HG03064 (cell line): ENCODE measurements at regions not wholly inside any gene's neighbourhood (a gene's known extent, or its start where the extent isn't known, plus 50 kb on each side); places are given as distances from the start of the nearest gene placed in this dataset.
"Not testable (repeated sequence)": the region's sequence is repeated elsewhere in the genome, so short reads cannot be mapped to it uniquely, and the experiment has no call there.

ENCODE experiments used
- ATAC-seq: cut with Tn5 transposase; IDR thresholded peaks from one replicate; pipeline ENCODE4 v1.9.1; 2021; ENCODE audit warnings: low read depth; ENCODE audit not compliant: unreplicated experiment

- ATAC-seq: no peak
Observed at GRCh38 chr4:18454349-18454748, 432.8 kb upstream of the LCORL start.

GRCh38 chr4:18445110-18445509 lies 423.6 kb upstream of the LCORL start:
- ATAC-seq: no peak

GRCh38 chr4:18444206-18444605 lies 422.7 kb upstream of the LCORL start:
- no peak for ATAC-seq

GRCh38 chr4:18442957-18443356 lies 421.4 kb upstream of the LCORL start:
- no peak for ATAC-seq

- no peak for ATAC-seq
Observed at GRCh38 chr4:18441676-18442075, 420.1 kb upstream of the LCORL start.

- ATAC-seq: no peak
Observed at GRCh38 chr4:18441203-18441590, 419.6 kb upstream of the LCORL start.

- ATAC-seq: no peak
Observed at GRCh38 chr4:18440527-18441202, 419.1 kb upstream of the LCORL start.

- no peak for ATAC-seq
Observed at GRCh38 chr4:18439311-18439710, 417.8 kb upstream of the LCORL start.

- no peak for ATAC-seq
Observed at GRCh38 chr4:18435781-18436180, 414.2 kb upstream of the LCORL start.

GRCh38 chr4:18422685-18423084 lies 401.1 kb upstream of the LCORL start:
- no peak for ATAC-seq

- no peak for ATAC-seq
Observed at GRCh38 chr4:18421519-18421918, 400.0 kb upstream of the LCORL start.

GRCh38 chr4:18419780-18420179 lies 398.2 kb upstream of the LCORL start:
- no peak for ATAC-seq

GRCh38 chr4:18418195-18418898 lies 396.8 kb upstream of the LCORL start:
- ATAC-seq: not testable (repeated sequence)

GRCh38 chr4:18417651-18418050 lies 396.1 kb upstream of the LCORL start:
- ATAC-seq: not testable (repeated sequence)

GRCh38 chr4:18406264-18406663 lies 384.7 kb upstream of the LCORL start:
- ATAC-seq: no peak

GRCh38 chr4:18405054-18405453 lies 383.5 kb upstream of the LCORL start:
- ATAC-seq: no peak

GRCh38 chr4:18404642-18405041 lies 383.1 kb upstream of the LCORL start:
- ATAC-seq: no peak

GRCh38 chr4:18403327-18403726 lies 381.8 kb upstream of the LCORL start:
- ATAC-seq: no peak

- no peak for ATAC-seq
Observed at GRCh38 chr4:18401868-18402267, 380.3 kb upstream of the LCORL start.

GRCh38 chr4:18401425-18401824 lies 379.9 kb upstream of the LCORL start:
- ATAC-seq: no peak

- no peak for ATAC-seq
Observed at GRCh38 chr4:18398661-18399060, 377.1 kb upstream of the LCORL start.

- ATAC-seq: no peak
Observed at GRCh38 chr4:18397681-18398390, 376.3 kb upstream of the LCORL start.
